SIG-M5 treated with dmso at 0.1 percent for 504 hours (cell line): ENCODE measurements at regions not wholly inside any gene's neighbourhood (a gene's known extent, or its start where the extent isn't known, plus 50 kb on each side); places are given as distances from the start of the nearest gene placed in this dataset.
"Not testable (repeated sequence)": the region's sequence is repeated elsewhere in the genome, so short reads cannot be mapped to it uniquely, and the experiment has no call there.

Source experiments
- DNase-seq: peaks from one replicate; lab custom pipeline; 2025; ENCODE audit not compliant: unreplicated experiment; lab: John Stamatoyannopoulos, UW

- no peak for DNase-seq
Measured at GRCh38 chr2:83331810-83332209, 1127.3 kb downstream of the SUCLG1 start.

GRCh38 chr2:83323038-83323437 lies 1136.0 kb downstream of the SUCLG1 start:
- DNase-seq, result no peak

DNA sequence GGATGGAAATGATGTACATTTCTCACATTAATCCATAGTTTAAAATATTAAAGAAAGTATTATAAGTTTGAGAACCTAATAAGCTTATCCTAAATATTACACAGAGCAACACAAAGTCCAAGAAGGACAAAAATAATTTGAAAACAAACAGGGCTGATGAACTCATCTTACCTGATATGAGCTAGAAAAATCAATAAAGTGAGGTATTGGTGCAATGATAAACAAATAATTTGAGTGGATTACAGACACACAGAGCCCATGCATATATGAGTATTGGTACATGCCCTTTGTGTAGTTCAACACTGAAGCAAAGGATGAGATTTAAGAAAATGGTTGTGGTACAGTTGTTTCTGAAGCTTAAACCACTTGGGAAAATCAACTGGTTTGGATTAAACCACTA lies 1139.0 kb downstream of the SUCLG1 start:
- no peak for DNase-seq

GRCh38 chr2:83305758-83306378 lies 1153.2 kb downstream of the SUCLG1 start:
- no peak for DNase-seq

DNA sequence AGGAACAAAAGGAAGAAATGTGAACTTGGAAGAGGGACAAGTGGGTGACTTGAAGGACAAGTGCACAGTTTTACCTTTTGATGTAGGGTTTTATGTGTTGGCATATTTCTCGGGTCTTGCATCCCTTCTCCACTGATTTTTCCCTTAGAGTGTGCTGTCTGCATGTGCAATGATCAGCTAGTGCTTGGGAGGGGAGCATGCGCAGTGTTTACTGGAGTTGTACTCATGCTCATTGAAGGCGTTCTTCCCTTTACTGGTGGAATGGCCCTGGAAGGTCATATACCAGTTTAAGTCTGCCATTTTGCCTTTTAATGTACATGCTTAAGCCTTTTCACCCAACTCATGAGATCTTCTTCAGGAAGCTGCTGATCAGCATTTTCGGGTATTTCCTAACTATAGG lies 1168.0 kb downstream of the SUCLG1 start:
- DNase-seq, result no peak

GRCh38 chr2:83282841-83283240 lies 1176.2 kb downstream of the SUCLG1 start:
- DNase-seq, result no peak

DNA sequence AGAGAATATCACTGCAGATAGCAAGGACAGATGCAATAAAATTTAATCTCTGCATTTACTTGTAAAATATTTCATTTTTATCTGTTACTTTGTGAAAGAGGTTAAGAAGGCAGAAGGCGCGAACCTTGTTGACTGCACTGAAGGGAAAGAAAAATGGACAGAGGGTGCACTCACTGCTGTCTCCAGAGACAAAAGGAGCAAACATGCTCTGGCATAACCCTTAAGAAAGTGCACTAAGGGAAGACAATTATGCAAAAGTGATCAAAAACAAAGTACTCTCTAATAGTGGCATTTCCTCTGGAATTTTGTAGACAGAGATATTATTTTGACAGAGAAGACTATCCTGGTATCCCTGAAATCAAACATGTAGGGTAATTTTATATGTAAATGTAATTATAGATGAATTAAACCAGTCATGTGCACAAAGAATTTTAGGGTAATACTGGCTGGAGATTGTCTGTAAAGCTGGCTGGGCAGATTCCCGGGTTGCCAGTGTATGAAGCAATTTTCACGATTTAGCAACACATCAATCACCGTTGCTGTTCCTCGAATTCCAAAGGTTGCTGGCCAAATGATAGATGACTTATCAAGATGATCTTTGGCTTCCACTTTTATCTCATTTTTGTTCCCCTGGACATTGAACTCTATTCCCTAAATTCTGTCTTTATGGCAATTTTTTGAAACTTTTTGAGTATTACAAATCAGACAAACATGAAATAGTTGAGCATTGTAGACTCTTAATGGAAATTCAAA lies 1176.9 kb downstream of the SUCLG1 start:
- no peak for DNase-seq

DNA sequence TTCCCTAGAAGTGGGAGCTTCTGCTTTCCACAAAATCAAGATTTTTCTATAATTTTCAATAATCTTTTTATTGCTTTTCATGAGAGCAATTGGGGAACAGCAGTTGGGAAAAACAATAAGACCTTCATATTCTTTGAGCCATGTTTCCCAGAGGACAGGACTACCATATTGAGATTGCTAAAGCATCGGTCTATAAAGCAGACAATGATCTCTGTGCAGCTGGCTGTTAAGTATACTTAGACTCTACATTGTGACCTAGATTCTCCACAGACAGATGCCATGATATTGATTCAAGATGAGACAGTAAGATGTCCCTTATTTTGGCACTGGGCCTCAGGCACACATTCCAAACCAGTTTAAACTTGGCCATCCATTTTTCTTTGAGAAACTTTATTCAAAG lies 1178.7 kb downstream of the SUCLG1 start:
- no peak for DNase-seq

DNA sequence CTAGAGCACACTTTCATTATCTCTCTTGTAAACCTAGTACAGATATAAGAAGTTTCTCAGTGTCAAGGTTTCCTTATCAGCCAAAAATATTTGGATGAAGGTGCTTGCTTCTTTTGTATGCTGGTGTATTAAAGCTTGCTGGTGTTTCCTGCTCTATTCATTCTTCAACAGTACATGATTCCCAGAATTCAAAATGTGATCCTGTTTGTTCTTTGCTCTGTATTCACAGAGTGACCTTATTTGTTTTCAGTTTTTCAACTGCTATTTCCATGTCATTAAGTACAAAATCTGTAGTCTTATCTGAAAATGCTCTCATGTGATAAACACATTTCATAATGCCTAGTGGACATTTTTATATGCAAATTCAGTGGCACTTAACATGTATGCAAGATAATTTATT lies 1185.8 kb downstream of the SUCLG1 start:
- DNase-seq, result no peak

- DNase-seq, result no peak
Measured at GRCh38 chr2:83261591-83262136, 1197.4 kb downstream of the SUCLG1 start.

GRCh38 chr2:83253848-83254247 lies 1205.2 kb downstream of the SUCLG1 start:
- DNase-seq, result no peak

- DNase-seq, result no peak
Measured at GRCh38 chr2:83251321-83251872, 1207.7 kb downstream of the SUCLG1 start.

- not testable (repeated sequence) for DNase-seq
Measured at GRCh38 chr2:83245806-83246537, 1213.1 kb downstream of the SUCLG1 start.

GRCh38 chr2:83240611-83241010 lies 1218.5 kb downstream of the SUCLG1 start:
- no peak for DNase-seq

DNA sequence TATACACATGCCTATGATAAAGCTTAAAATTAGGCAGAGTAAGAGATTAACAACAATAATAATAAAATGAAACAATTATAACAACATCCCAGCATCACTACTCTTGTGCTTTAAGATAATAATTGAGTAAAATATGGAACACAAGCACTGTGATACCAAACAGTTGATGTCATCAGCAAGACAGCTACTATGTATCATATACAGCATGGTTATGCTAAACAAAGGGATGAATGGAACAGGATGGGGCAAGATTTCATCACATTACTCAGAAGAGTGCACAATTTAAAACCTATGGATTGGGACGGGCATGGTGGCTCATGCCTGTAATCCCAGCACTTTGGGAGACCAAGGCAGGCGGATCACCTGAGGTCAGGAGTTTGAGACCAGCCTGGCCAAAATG lies 1221.0 kb downstream of the SUCLG1 start:
- no peak for DNase-seq

GRCh38 chr2:83234246-83234645 lies 1224.8 kb downstream of the SUCLG1 start:
- DNase-seq, result no peak

DNA sequence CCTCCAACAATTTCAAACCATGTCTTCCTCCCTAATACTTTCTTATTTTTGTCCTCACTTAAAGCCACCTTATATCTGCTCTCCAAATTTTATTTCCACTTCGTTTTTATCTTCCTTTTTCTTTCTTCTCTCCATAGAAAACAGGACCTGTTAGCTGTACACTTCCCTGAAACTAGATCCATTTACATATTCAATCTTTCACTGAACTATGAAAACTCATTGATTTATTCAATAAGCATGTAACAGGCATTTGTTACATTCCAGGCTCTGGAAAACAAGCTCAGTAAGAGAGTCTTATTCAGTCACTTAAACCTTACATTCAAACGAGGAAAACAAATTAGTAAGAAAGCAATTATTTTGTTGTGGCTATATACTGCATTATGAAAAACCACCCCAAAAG lies 1225.3 kb downstream of the SUCLG1 start:
- no peak for DNase-seq

DNA sequence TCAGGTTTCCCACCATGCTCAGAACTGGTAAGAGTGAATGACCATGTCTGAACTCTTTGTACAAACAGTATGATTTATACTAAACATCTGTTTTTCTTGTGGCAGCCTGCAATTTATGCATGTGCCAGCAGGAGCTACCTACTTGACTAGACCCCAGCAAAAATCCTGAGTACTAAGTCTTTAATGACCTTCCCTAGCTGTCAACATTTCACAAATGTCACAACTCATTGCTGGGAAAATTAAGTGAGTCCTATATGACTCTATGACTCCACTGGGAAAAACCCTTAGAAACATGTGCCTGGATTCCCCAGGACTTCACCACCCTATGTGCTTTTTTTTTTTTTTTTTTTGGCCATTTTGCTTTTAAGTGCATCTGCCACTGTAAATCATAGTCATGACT lies 1225.8 kb downstream of the SUCLG1 start:
- no peak for DNase-seq

GRCh38 chr2:83229443-83229842 lies 1229.6 kb downstream of the SUCLG1 start:
- DNase-seq, result no peak

DNA sequence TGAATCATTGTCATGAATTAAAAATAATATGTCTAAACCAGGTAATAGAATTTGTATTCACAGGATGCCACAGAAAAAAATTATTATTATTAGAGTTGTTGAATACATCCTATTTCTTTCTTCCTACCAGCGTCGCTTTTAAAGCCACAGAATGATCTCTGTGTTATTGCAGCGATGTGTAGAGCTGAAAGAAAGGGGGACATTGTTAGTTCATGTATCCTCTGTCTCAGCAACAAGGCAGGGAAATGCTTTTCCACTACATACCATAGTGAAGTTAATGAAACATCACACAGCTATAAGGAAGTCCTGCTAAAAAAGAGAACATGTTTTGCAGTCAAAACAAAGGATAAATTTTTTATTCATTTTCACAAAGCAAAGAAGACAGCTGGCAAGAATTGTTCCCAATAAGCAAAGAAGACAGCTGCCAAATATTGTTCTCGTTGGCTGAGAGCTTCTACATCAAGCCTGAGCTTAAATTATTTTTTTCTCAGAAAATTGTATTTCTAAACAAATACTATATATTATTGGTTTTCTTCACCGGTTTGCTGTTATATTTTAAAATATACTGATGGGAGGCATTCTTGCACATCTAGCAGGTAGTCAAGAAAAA lies 1234.4 kb downstream of the SUCLG1 start:
- DNase-seq, result no peak

DNA sequence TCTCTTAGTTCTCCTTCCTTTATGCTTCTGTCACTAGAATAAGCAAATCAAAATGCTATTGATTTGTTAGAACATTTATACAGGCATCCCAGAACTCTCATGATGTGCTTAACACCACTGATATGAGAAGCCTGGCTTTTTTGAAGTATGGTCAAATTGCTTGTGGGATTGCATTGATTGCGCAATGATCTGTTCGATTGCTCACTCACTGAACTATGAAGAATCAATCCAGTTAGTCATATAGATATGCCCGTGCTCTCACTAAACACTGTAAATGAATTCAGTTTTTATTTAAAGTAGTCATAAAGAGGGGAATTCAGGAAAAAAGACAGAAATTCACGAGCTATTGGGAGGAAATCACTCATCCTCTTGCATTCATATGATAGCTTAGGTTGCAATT lies 1237.8 kb downstream of the SUCLG1 start:
- no peak for DNase-seq
